HG03175 (cell line): ENCODE measurements at regions not wholly inside any gene's neighbourhood (a gene's known extent, or its start where the extent isn't known, plus 50 kb on each side); places are given as distances from the start of the nearest gene placed in this dataset.

Source experiments
- ATAC-seq: cut with Tn5 transposase; IDR thresholded peaks from one replicate; pipeline ENCODE4 v1.9.1; 2021; ENCODE audit warnings: mild to moderate bottlenecking, moderate library complexity; ENCODE audit not compliant: unreplicated experiment

- ATAC-seq, result no peak
Observed at GRCh38 chr20:11118802-11119380, 445.1 kb upstream of the JAG1 start.

DNA sequence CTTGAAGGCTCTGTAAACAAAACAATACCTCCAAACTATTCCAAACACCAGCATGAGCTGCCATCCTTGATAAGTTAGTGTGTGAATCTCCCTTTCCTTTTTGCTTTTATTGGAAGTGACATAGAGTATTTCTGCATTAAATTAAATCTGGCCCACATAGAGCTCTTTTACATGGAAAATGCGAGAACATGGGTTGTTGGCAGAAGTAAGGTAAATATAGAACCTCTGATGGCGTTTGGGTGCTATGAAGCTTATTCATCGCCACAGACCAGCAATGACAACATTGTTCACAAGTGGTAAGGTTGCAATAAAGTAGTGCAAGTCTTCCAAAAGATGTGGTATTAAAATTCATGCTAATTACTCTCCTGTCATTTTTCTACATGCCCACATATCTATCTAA lies 445.8 kb upstream of the JAG1 start:
- ATAC-seq, result no peak

- no peak for ATAC-seq
Observed at GRCh38 chr20:11120431-11120830, 446.6 kb upstream of the JAG1 start.

DNA sequence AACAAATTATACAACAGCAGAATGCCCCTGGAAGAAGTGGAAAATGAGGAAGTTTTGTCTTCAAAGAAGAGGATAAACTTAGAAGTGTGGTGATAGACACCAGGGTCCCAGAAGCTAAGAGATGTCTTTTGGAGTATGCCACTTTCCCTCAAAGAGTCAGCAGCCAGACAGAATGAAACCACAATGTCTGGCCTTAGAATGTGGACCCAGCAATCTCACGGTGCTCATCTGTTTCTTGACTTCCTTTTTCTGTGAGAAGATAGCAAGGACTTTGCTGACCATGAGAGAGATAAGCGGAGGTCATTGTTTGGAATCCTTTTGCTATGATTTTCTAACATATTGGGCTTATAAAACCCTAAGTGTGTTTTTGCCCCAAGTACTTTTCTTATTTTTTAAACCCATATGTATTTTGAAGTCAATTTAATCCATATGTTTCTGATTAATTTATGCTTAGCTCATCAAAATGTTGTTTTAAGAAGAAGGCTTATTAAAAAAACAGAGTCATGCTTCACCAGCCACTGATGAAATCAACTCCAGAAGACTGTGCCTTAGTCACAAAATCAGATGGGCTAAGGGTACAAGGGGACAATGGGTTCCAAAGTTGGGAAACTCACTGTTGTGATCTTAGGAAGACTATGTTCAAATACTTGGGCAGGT lies 451.2 kb upstream of the JAG1 start:
- no peak for ATAC-seq

- ATAC-seq, result no peak
Observed at GRCh38 chr20:11128220-11128718, 454.5 kb upstream of the JAG1 start.

- ATAC-seq, result no peak
Observed at GRCh38 chr20:11128721-11129120, 454.9 kb upstream of the JAG1 start.

- ATAC-seq, result no peak
Observed at GRCh38 chr20:11130554-11131166, 456.9 kb upstream of the JAG1 start.

- ATAC-seq, result no peak
Observed at GRCh38 chr20:11132819-11133415, 459.1 kb upstream of the JAG1 start.

DNA sequence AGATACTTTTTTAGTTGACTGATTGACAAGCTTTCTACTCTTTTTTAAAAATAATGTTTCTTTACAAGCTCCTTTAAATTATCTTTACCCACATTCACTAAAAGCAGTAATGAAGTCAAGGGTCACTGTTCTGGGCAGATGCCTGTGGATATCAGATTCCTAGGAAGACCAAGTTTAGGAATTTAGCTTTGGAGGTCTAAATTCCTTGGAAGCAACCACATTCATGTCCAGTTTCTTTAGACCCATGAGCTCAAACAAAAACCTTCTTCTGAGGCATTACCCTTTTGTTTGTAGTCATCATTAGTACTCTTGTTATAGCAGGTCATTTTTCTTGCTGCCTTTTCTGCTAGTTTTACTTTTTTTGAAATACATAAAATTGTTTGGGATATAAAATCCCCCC lies 462.9 kb upstream of the JAG1 start:
- no peak for ATAC-seq

GRCh38 chr20:11137688-11138087 lies 463.9 kb upstream of the JAG1 start:
- no peak for ATAC-seq

GRCh38 chr20:11140359-11140758 lies 466.6 kb upstream of the JAG1 start:
- no peak for ATAC-seq

- ATAC-seq, result no peak
Observed at GRCh38 chr20:11143481-11143880, 469.7 kb upstream of the JAG1 start.

DNA sequence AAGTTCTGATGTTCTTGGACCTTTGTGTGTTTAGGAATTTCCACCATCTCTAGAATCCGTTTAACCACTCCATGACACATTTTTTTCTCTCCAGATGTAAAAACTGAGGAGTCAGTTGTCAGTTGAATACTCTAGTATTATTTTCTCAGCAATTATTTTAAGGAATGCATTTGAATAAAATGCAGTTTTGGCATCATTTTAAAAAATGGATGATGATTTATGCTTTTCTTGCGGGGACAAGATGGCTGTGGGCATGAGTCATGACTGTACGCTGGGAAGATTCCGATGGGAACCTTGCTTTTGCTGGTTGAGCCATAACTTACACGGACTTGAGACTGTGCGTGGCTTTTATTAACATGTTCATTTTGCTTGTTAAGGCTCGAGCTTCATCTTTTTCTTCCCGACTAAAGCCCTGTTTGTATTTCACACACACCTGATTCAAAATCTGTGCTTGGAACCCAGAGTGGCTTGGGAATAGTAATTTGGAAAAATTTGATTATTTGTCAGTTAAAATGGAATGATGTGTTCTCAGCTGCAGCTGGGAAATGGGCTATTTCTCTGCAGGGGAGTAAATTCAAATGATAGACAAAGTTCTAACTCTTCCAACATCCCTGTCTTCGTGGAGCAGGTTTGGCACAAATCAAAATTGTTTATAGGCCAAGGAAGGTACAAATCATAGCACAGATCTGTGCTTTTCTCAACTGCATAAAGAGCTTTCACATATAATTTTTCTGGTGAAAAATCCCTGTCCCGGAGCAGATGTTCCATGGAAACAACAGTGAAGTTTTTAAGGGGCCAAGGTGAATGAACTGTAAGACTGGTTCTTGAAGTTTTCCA lies 470.5 kb upstream of the JAG1 start:
- no peak for ATAC-seq

- no peak for ATAC-seq
Observed at GRCh38 chr20:11145616-11146015, 471.8 kb upstream of the JAG1 start.

DNA sequence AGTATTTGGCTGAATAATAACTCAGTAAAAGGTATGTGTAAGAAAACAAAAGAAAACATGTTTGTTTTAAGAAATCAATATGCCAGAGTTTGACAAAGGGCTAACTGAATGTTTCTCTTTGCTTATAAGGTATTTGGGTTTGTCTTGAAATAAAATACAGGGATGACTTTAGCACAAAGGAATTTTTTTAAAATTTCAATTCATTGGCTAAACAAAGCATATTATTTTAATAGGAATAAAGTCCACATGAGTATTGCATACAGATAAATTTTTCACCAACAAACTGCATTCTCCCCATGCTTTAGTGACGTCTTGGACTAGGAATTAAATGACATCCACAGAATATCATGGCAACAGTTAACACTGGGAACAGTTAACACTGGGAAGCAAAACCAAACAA lies 480.0 kb upstream of the JAG1 start:
- no peak for ATAC-seq

DNA sequence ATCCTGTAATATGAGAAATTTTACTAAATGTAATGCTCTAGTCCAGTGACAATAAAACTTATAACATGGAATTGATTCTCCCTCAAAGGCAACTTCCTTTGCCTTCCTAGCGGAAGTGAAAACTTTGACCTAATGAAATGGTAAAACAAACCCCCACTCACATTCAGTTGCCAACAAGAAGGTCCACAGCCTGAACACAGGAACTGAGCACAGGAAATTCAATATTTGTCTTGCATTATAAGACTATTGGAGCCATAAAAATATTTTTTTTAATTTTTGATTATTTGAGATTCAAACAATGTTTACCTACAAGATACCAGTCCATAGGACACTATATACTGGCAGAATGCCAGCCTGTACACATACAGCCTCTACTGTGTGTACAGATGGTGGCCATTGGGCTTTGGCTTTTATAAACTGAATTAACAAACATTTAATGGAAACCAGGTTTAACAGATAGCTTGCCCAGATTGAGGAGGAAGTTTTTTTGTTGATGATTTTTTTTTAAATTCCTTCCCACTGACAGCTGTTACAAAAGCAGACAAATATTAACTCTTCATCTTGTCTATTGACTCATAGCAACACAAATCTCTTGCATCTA lies 481.5 kb upstream of the JAG1 start:
- ATAC-seq, result no peak

GRCh38 chr20:11156922-11157321 lies 483.1 kb upstream of the JAG1 start:
- no peak for ATAC-seq

DNA sequence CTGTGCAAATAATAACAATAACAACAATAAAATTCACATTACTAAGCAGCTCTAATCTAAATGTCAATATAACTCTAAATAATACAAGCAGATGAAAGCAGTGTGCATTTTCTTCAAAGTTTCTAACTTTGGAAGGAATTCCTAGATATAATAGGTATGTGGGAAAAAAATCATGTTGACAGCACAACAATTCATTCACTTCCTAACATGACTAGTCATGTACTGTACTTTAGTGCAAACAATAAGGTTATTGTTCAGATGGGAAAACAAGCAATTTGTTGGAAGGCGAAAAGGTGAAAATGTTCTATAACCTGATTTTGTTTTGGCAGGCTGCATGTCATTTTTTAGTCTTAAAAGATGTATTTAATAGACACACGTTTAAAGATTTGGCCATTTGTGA lies 484.3 kb upstream of the JAG1 start:
- ATAC-seq, result no peak

DNA sequence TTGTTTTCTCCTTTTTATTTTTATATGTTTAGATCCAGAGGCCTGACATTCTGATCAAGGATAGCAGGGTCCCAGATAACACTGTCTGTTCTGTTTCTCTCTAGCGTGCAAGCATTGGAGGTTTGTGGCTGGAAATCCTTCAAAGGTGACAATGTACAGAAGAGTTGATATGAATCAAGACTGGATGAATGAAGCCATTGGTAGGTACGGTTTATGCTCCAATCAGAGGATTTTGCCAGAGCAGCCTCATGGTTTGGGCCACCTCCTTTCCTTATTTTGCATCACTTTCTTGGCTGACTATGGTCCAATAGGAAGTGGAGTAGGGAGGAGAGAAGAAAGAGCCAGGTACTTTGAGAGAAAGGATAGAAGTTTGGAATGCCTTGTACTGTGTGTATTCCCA lies 484.8 kb upstream of the JAG1 start:
- ATAC-seq, result no peak

DNA sequence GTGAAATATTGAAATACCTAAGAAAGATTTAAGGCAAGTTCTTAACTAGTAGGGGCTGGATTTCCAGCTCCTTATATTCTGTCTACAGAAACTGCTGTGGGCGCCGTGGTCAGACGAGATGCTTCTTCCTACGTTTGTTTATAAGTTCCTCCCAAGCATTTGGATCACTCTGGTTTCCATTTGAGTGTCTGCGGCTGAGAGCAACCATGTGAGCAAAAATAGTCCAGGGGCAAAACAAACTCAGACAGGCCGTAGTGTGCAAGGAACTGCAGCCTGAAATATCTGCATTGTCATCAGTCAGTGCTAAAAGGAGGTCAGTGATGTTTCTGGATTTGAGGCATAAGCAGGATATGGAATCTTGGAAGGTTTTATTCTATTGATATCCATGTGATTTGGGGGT lies 485.9 kb upstream of the JAG1 start:
- ATAC-seq, result no peak
